ENCODE measurements at regions not wholly inside any gene's neighbourhood (a gene's known extent, or its start where the extent isn't known, plus 50 kb on each side); places are given as distances from the start of the nearest gene placed in this dataset.

DNA sequence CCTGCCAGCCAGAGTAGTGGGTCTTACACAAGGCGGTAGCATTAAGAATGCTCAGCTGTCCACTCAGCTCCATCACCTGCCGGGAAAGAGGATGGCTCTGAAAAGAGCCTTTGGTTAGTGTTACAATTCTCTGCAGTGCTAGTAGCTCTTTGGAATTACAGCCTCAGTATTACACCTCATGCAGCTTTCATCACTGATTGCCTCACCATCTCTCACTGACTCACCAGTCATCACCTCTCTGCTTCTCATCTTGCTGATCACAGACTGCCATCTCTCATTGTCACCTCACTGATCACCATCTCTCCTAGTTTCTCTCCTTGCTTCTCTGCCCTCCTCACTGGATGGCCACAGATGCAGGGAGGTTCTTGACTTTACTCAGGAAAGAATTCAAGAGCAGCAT is 573.5 kb upstream of the SETBP1 start:
- TF ChIP-seq, protein P1, sequence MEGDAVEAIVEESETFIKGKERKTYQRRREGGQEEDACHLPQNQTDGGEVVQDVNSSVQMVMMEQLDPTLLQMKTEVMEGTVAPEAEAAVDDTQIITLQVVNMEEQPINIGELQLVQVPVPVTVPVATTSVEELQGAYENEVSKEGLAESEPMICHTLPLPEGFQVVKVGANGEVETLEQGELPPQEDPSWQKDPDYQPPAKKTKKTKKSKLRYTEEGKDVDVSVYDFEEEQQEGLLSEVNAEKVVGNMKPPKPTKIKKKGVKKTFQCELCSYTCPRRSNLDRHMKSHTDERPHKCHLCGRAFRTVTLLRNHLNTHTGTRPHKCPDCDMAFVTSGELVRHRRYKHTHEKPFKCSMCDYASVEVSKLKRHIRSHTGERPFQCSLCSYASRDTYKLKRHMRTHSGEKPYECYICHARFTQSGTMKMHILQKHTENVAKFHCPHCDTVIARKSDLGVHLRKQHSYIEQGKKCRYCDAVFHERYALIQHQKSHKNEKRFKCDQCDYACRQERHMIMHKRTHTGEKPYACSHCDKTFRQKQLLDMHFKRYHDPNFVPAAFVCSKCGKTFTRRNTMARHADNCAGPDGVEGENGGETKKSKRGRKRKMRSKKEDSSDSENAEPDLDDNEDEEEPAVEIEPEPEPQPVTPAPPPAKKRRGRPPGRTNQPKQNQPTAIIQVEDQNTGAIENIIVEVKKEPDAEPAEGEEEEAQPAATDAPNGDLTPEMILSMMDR (IDR thresholded peaks at IDR 0.05; ENCODE audit: borderline replicate concordance, control extremely low read depth, extremely low read depth, insufficient read depth, missing control alignments), result no peak
- no peak for DNase-seq (ENCODE audit: low spot score)
- in situ Hi-C loops (cut with MboI; ENCODE audit: low sequenced_read_pairs, unreplicated experiment), result loop anchor here (25.0 kb wide), 1 partner anchor 1280 kb away; no protein-coding TSS in a partner anchor

DNA sequence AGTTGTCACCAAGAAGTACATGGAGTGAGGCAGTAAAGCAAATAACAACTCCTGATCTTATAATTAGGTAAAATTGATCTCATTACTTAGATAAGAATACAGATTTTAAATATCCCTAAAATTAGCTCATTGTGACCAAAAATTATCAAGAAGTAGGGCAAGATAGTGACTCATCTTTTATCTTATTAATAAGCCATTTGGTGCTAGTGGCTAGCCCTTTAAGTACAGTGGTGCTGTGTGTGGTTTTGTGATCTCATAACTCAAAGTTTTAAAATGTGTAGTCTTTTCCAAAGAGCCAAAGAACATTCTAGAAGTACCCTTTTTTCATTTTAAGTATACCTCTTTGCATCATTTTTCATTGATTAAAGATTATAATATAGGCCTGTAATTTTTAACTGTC is 569.4 kb upstream of the SETBP1 start:
- TF ChIP-seq, protein P1 (IDR thresholded peaks at IDR 0.05; ENCODE audit: borderline replicate concordance, control extremely low read depth, extremely low read depth, insufficient read depth, missing control alignments), result no peak
- DNase-seq (ENCODE audit: low spot score), result no peak
- in situ Hi-C loops (cut with MboI; ENCODE audit: low sequenced_read_pairs, unreplicated experiment), result loop anchor here (25.0 kb wide), 1 partner anchor 1276 kb away; no protein-coding TSS in a partner anchor

DNA sequence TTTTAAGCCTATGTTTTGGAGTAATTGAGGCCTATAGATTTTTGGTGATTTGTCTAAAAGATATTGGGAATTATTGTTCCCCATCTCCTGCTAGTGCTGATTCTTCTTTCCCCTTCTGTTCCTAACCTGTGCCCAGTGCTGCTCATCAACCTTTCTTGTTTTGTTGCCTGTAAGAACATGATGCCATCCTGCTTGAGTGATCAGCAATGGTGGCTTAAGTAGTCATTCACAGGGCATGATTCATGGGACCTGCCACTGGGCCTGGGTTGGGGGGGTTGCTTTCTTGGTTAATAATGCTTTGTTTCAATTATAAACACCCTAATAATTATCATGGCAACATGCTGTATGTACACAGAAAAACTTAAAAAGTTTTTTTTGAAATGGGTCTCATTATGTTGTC is 562.9 kb upstream of the SETBP1 start:
- in situ Hi-C loops (cut with MboI; ENCODE audit: low sequenced_read_pairs, unreplicated experiment), result loop anchor here (25.0 kb wide), 1 partner anchor 1269 kb away; no protein-coding TSS in a partner anchor
- TF ChIP-seq, protein P1 (IDR thresholded peaks at IDR 0.05; ENCODE audit: borderline replicate concordance, control extremely low read depth, extremely low read depth, insufficient read depth, missing control alignments), result no peak
- DNase-seq (ENCODE audit: low spot score), result no peak

DNA sequence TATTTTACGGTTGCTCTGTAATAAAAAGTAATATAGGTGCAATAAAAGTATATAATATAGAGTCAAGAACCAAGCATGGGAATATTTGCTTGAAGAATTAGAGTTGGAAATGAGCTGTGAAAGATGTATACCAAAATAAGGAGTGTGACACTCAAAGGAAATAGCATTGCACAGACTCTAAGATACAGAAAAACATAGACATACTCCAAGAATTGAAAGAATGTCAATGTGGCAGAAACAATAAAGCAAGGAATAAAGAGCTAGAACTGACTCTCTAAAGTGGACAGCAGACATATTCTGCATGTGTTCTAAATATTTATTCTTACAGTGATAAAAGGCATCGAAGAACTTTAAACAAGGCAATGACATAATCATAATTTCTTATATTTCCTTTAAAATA is 561.1 kb upstream of the SETBP1 start:
- TF ChIP-seq, protein P1 (IDR thresholded peaks at IDR 0.05; ENCODE audit: borderline replicate concordance, control extremely low read depth, extremely low read depth, insufficient read depth, missing control alignments), result no peak
- no peak for DNase-seq (ENCODE audit: low spot score)
- in situ Hi-C loops (cut with MboI; ENCODE audit: low sequenced_read_pairs, unreplicated experiment), result loop anchor here (25.0 kb wide), 1 partner anchor 1268 kb away; no protein-coding TSS in a partner anchor

DNA sequence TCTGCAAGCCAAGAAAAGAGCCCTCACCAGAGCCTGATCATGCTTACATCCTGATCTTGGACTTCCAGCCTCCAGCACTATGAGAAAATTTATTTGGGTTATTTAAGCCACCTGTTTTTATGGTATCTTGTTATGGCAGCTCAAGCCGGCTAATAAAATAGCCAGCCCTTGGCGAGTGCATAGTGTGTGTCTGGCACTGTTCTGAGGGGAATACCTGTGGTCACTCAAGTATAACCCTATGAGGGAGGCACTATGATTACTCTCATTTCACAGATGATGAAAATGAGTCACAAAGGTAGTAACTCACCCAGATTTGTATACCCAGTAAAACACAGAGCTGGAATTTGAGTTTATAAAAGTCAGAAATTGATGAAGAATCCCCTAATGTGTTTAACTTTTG is 556.9 kb upstream of the SETBP1 start:
- TF ChIP-seq, protein P1 (IDR thresholded peaks at IDR 0.05; ENCODE audit: borderline replicate concordance, control extremely low read depth, extremely low read depth, insufficient read depth, missing control alignments), result no peak
- in situ Hi-C loops (cut with MboI; ENCODE audit: low sequenced_read_pairs, unreplicated experiment), result loop anchor here (25.0 kb wide), 1 partner anchor 1264 kb away; no protein-coding TSS in a partner anchor
- no peak for DNase-seq (ENCODE audit: low spot score)

DNA sequence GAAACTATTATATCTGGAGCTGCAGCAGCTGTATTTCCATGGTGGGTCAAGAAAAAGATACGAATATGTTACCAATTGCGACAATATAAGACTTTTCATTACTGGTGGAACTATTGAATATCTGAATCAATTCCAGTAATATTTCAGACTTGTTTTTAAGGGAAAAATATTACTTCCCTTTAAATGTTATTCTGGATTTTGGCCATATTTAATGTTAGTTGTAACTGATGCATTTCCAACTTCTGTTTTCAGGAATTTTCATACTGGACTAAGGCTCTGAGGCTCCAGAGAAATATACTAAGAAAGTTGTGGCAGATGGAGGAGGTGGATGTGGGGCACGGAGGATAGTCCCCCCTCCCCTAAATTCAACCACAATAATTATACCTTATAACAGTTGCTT is 555.2 kb upstream of the SETBP1 start:
- in situ Hi-C loops (cut with MboI; ENCODE audit: low sequenced_read_pairs, unreplicated experiment), result no loop called here
- no peak for DNase-seq (ENCODE audit: low spot score)
- TF ChIP-seq, protein P1 (IDR thresholded peaks at IDR 0.05; ENCODE audit: borderline replicate concordance, control extremely low read depth, extremely low read depth, insufficient read depth, missing control alignments), result no peak
